ENCODE measurements at regions not wholly inside any gene's neighbourhood (a gene's known extent, or its start where the extent isn't known, plus 50 kb on each side); places are given as distances from the start of the nearest gene placed in this dataset.

DNA sequence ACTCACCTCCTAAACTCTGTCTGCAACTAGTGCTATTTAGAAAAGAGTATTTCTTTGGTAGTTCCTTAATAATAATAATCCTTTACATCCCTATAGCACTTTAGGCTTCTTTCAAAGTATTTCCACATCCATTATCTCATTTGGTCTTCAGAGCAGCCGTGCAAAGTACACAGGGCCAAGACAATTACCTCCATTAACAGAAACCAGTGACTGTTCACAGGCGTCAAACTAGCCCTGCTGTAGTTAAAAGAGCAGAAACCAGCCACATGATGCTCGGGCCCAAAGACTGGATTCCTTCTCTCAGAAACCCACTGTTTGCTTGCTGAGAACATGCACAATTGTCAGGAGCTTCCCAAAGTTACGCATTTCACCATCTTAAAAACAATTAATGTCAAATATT lies 396.0 kb upstream of the DAB1 start:
- Histone ChIP-seq H3K79me2 (ENCODE audit: insufficient read depth, low read length) (no peaks in the 10 kb centered on the region), H3K9me3 (ENCODE audit: control insufficient read depth in 1 of 2, insufficient read depth in 1 of 2, low read depth in 1 of 2, low read length in 2 of 2) (no peaks in the 10 kb centered on the region), H4K20me1 (ENCODE audit: insufficient read depth) (no peaks in the 10 kb centered on the region), H3K4me1 (ENCODE audit: control insufficient read depth in 1 of 2, insufficient read depth in 2 of 2, low read length in 2 of 2) (no peaks in the 10 kb centered on the region), H3K27ac (ENCODE audit: low read depth, low read length) (no peak overlapping the region), H3K4me3 (replicated peaks in 1 of 2; ENCODE audit: low read depth in 1 of 2, low read length in 2 of 2) (no peak overlapping the region), H2AFZ (ENCODE audit: low read depth, low read length, poor library complexity, severe bottlenecking) (no peak overlapping the region), H3K27me3 (ENCODE audit: insufficient read depth, low read length) (no peaks in the 10 kb centered on the region), H3K9me2 (ENCODE audit: insufficient read depth) (no peaks in the 10 kb centered on the region), H3K4me2 (ENCODE audit: low read length) (no peak overlapping the region), H3K9ac (ENCODE audit: low read length) (no peak overlapping the region), H3K36me3 (ENCODE audit: control insufficient read depth in 1 of 2, insufficient read depth in 2 of 2, low read length in 2 of 2) (no peaks in the 10 kb centered on the region)
- ChIA-PET POLR2A (no interaction called here), RAD21 (ENCODE audit: low non-redundant PET in 1 of 2, low total read pairs in 2 of 2, uncharacterized antibody in 2 of 2, unreplicated experiment in 2 of 2) (no interaction called here), CTCF (no interaction called here)
- BruUV-seq (replicated peaks): no TSS peak
- no peak for ATAC-seq
- TF ChIP-seq ZFX (IDR thresholded peaks at IDR 0.05) (no peak), EZH2phosphoT487 (IDR thresholded peaks at IDR 0.05; ENCODE audit: borderline replicate concordance) (no peak), POLR2A (IDR thresholded peaks at IDR 0.05; ENCODE audit: borderline replicate concordance, extremely low read depth, insufficient read depth, insufficient read length) (no peak), POLR2AphosphoS5 (IDR thresholded peaks at IDR 0.05; ENCODE audit: low read depth, low read length) (no peak), RAD21 (IDR thresholded peaks at IDR 0.05; ENCODE audit: low read depth) (no peak), ELF1 (IDR thresholded peaks at IDR 0.05; ENCODE audit: borderline replicate concordance, low read depth) (no peak), ZNF274 (IDR thresholded peaks at IDR 0.05; ENCODE audit: low read depth, low read length) (no peak), CBX3 (IDR thresholded peaks at IDR 0.05; ENCODE audit: low read depth) (no peak), EZH2 (IDR thresholded peaks at IDR 0.05) (no peak), SP1 (IDR thresholded peaks at IDR 0.05; ENCODE audit: low read depth) (no peak), TCF7L2 (IDR thresholded peaks at IDR 0.05; ENCODE audit: borderline replicate concordance, extremely low read depth, insufficient read depth, insufficient read length) (no peak), SIN3A (IDR thresholded peaks at IDR 0.05; ENCODE audit: low read depth) (no peak), YY1 (IDR thresholded peaks at IDR 0.05; ENCODE audit: extremely low read depth, insufficient replicate concordance, low read depth, low read length) (no peak)
- TF ChIP-seq, protein P1, sequence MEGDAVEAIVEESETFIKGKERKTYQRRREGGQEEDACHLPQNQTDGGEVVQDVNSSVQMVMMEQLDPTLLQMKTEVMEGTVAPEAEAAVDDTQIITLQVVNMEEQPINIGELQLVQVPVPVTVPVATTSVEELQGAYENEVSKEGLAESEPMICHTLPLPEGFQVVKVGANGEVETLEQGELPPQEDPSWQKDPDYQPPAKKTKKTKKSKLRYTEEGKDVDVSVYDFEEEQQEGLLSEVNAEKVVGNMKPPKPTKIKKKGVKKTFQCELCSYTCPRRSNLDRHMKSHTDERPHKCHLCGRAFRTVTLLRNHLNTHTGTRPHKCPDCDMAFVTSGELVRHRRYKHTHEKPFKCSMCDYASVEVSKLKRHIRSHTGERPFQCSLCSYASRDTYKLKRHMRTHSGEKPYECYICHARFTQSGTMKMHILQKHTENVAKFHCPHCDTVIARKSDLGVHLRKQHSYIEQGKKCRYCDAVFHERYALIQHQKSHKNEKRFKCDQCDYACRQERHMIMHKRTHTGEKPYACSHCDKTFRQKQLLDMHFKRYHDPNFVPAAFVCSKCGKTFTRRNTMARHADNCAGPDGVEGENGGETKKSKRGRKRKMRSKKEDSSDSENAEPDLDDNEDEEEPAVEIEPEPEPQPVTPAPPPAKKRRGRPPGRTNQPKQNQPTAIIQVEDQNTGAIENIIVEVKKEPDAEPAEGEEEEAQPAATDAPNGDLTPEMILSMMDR (IDR thresholded peaks at IDR 0.05 in 2 of 3, conservative IDR thresholded peaks at IDR 0.05 in 1 of 3; ENCODE audit: borderline replicate concordance in 1 of 3, insufficient read depth in 1 of 3, low read depth in 2 of 3, low read length in 2 of 3): no peak
- TF ChIP-seq, protein P2, sequence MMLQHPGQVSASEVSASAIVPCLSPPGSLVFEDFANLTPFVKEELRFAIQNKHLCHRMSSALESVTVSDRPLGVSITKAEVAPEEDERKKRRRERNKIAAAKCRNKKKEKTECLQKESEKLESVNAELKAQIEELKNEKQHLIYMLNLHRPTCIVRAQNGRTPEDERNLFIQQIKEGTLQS (IDR thresholded peaks at IDR 0.05): no peak
- DNase-seq (ENCODE audit: low read depth, low spot score): no peak
- intact Hi-C loops (cut with micrococcal nuclease): no loop called here
